GM21423 (cell line): ENCODE measurements at regions not wholly inside any gene's neighbourhood (a gene's known extent, or its start where the extent isn't known, plus 50 kb on each side); places are given as distances from the start of the nearest gene placed in this dataset.

ENCODE experiments used
- ATAC-seq: cut with Tn5 transposase; IDR thresholded peaks from one replicate; pipeline ENCODE4 v1.9.1; 2021; ENCODE audit warnings: mild to moderate bottlenecking, moderate library complexity; ENCODE audit not compliant: unreplicated experiment

- ATAC-seq, result no peak
Measured at GRCh38 chr12:24759155-24759554, 189.7 kb downstream of the BCAT1 start.

GRCh38 chr12:24756479-24757024 is 192.3 kb downstream of the BCAT1 start:
- ATAC-seq, result no peak

DNA sequence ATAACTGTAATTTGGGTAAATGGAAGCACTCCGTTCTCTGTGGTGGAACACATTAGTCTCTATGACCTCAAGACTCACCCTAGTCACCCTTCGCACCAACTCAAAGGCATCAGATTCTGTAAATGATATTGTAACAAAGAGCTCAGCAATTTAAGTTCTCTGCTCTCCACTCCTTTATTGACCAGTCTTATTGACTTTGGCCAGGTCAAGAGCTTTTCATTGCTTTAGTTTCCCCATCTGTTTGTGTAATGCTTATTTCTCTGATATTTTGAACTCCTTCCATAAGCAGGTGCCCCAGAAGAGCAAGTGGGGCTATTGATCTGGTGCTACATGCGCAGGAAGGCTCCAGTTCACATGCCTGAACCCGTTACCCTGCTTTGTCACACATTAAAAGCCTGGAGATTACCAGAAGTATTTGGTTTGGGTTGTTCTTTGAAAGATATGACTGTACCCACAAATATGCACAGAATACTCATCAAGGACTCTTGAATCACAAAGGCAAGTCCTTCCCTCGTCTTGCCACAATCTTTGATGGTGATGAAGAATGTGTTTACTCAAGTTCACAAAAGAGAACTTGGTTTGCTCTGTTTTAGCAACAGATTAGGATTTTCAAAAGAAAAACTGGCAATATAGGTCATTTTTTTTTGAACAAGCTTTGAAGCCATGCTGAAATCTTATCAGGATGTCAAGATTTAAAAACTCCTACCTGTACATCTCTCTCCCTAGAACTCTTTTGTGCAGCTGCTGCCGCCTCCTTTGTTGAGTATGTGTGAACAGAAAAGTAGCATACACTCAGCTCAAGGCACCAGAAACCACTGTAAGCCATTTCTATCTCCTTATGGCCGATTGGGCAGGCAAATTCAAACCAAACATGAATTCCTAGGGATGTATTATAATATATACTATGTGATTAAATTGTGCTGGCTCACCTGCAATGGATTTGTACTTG is 193.9 kb downstream of the BCAT1 start:
- no peak for ATAC-seq

- no peak for ATAC-seq
Measured at GRCh38 chr12:24752763-24753462, 196.0 kb downstream of the BCAT1 start.

GRCh38 chr12:24751181-24751580 is 197.7 kb downstream of the BCAT1 start:
- ATAC-seq, result no peak

- ATAC-seq, result no peak
Measured at GRCh38 chr12:24750263-24750662, 198.6 kb downstream of the BCAT1 start.

DNA sequence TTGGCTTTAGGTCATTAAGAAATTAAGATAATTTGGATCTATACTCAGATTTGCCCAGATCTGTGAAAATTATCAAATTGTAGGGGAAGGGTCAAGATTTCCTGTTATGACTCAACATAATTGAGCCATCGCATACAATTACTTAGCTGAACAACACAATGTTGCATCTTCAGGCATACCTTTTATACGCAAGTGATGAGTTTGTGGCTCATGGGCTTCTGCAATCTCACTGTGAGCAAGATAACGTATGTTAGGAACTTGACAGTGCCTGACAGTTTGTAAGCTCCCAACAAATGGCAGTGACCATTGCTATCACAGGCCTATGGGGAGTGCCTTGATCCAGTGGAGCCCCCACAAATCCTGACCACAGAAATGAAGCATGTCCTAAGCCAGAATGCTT is 199.7 kb downstream of the BCAT1 start:
- ATAC-seq, result no peak

DNA sequence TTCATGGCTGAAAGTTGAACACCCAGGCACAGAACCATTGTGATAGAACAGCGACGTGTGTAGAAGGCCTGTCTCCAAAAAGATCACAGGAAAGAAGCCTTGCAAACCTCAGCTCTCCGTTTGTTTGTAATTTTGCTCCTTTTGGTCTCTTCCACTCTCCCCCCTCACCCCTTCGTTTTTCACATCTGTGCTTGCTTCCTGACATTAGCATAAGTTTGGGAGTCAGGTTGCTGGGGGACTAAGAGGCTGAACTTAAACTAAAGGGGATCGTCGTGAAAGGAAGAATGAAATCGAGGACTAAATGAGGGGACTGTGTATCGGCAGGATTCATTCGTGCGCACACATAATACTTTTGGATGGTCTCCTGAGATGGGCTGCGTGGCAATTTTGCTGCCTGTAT is 200.6 kb downstream of the BCAT1 start:
- ATAC-seq, result no peak

- ATAC-seq, result no peak
Measured at GRCh38 chr12:24746864-24747263, 202.0 kb downstream of the BCAT1 start.

GRCh38 chr12:24746006-24746671 is 202.8 kb downstream of the BCAT1 start:
- no peak for ATAC-seq

GRCh38 chr12:24743941-24744793 is 204.7 kb downstream of the BCAT1 start:
- ATAC-seq, result no peak

DNA sequence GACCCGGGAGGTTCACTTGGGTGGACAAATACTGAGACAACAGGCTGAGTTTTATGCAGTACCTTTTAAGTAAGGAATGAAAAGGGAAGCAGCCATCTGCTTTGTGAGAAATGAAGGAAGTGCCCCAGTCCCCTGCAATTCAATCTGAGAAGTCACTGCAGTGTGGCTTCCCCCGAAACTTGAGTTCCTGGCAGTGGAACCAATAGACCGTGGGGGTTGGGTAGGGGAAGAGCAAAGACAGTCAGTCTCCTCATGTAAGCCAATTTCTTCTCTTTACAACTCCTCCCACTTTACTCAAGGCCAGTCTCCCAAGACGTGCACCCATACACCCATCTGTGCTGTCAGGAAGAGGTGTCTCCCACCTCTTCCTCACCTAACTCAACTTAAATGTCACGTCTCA is 206.5 kb downstream of the BCAT1 start:
- peak; percentile 81 for ATAC-seq

DNA sequence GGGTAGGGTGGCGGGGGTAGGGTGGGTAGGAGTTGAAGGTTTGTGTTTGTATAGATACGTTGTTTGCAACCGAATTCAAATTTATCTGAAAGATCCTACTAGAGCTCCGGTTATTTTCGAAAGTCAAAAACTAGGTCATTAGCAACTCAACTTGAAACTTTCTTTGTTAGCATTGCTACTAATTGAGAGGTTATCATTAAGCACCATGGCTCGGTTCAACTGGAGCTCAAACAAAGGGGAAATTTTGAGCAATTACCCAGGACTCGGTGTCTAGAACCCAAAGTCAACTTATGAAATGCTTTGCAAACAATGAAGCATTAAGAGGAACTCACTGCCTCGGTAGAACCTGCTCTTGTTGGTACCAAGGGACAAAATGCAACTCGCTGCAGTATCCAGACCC is 207.7 kb downstream of the BCAT1 start:
- ATAC-seq, result peak; percentile 55

GRCh38 chr12:24739106-24739779 is 209.7 kb downstream of the BCAT1 start:
- ATAC-seq, result no peak

DNA sequence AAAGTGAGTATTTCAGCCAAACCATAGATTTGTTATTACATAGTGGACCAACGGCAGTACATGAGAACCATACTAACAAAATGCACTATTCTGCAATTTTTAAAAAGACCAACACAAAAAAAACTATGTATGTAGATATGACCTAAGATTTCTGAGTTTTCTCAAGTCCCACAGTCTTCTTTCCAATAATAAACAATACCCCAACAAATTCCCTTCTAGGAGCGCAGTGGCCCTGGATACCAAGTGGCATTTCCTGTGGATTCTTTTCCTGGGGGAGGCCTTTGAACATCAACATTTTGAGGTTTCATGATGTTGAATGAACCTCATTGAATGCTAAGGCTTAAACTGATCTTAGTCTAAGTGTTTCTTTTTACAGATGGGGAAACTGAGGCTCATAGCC is 210.5 kb downstream of the BCAT1 start:
- ATAC-seq, result no peak

DNA sequence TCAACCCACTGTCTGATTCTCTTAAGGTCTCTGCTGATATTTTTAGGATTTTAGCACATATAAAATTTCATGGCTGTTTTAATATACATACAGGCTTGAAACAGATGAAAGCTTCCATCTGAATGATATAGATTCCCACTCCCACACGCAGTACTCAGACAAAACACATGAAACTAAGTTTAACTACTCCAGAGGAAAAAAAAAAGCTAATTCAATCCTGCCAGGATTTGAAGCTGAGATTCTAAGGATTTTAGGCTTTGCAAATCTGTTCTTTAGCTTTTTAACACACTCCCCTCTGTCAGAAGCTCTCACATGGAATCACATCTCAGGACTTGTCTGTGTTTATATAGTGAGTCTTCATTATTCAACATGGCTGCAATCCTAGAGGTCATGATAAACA is 217.3 kb downstream of the BCAT1 start:
- ATAC-seq, result no peak

DNA sequence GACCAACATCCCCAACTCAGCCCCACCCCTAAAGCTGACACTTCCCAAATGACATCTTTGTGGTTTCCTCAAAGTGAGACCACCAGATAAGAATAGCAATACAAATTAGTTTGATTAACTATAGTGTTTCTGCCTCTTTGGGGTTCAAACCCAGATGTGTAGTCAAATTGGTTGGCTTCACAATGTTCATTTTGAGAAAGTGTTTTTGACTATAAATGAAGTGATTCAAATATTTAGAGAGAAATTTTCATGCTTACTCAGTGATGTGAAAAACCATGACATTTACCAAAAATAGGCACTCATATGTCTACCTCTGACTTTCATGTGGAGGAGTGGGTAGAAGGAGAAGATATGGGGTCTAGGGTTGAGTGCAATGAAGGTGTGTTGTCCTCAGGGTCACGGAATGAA is 218.4 kb downstream of the BCAT1 start:
- ATAC-seq, result peak; percentile 51

DNA sequence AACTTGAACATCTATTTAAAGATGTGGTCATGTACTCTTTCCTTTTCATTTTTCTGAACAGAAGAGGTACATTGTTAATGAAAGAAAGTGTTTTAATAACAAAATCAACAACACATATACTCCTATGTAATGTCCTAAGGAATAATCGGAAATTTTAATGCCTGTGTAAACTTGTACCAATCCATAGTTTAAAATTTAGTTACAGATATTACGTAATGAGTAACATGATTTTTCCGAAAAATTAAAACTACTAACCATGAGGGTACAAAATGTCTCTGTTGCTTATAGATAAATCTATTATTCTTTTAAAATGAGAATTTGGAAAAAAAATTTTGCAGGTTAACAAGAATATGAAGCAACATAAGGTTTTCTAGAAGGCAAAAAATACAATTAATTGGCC is 220.1 kb downstream of the BCAT1 start:
- no peak for ATAC-seq

DNA sequence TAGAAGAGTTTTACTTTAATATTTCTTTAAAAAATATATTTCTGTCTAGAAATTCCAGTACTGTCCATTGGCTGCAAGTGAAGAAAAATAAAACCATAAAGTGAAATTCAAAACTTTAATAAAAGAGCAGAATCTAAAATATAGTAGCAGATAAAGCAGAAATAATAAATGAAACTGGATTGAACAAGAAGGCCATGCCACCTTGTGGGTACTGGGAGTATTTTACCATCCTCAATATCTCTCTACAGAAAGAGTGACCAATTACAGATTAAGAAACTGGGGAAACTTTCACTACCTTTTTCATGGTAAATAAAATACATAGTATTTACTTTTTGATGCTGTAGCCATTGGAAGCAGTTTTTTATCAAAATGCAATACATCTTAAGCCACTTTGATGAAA is 220.5 kb downstream of the BCAT1 start:
- ATAC-seq, result peak; percentile 55

DNA sequence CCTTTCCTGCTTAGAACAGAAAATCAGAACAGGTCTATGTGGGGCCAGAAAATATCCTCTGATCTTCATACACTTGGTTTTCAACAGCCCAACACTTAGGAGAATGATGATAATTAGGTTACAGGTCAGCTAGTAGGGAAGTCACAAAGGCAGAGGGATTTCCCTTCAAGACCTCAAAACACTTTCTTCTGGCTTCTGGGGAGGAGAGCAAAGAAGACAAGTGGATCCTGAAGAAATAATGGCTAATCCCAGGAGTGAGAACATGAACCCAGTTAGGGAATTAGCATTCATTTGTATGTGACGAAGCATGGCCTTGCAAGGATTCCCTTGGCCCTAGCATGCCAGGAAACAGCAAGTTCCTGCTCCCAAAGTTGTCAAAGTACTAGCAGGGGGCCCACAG is 223.3 kb downstream of the BCAT1 start:
- ATAC-seq, result no peak
